ENCODE measurements at regions not wholly inside any gene's neighbourhood (a gene's known extent, or its start where the extent isn't known, plus 50 kb on each side); places are given as distances from the start of the nearest gene placed in this dataset.

GRCh38 chr9:79977510-79978197 is 405.9 kb downstream of the TLE4 start:
- WGBS = 92% methylated on average over 1 of the region's 1 CpG
- no peak for DNase-seq
- H3K27ac ChIP-seq (ENCODE audit: low read length) = no peak overlapping the region

GRCh38 chr9:79977074-79977435 is 405.3 kb downstream of the TLE4 start:
- Histone ChIP-seq H3K27me3 (ENCODE audit: control insufficient read depth, insufficient read depth) (no peaks in the 10 kb centered on the region), H3K4me1 (ENCODE audit: control insufficient read depth, insufficient read depth, low read length) (no peaks in the 10 kb centered on the region), H3K9me3 (ENCODE audit: control insufficient read depth, low read length) (no peaks in the 10 kb centered on the region), H3K27ac (ENCODE audit: low read length) (no peak overlapping the region), H3K4me3 (ENCODE audit: low read length) (no peak overlapping the region)
- DNase-seq (peak in 1 of 3 donors; percentile 46), ATAC-seq (no peak)
- WGBS = 69% methylated on average over 10 of the region's 10 CpGs
- intact Hi-C loops (cut with DNase I) = no loop called here

More at GRCh38 chr9:79977510-79978197, 405.9 kb downstream of the TLE4 start:
- no peaks in the 10 kb centered on the region for H3K4me1 ChIP-seq (ENCODE audit: control insufficient read depth, insufficient read depth, low read length)
- H3K4me3 ChIP-seq (ENCODE audit: low read length) = no peak overlapping the region
- no peaks in the 10 kb centered on the region for H3K27me3 ChIP-seq (ENCODE audit: control insufficient read depth, insufficient read depth)
- H3K9me3 ChIP-seq (ENCODE audit: control insufficient read depth, low read length) = no peaks in the 10 kb centered on the region
- intact Hi-C loops (cut with DNase I) = no loop called here
- no peak for ATAC-seq

GRCh38 chr9:79976257-79977073 is 404.7 kb downstream of the TLE4 start:
- H3K4me1 ChIP-seq (ENCODE audit: control insufficient read depth, insufficient read depth, low read length) = no peaks in the 10 kb centered on the region
- H3K9me3 ChIP-seq (ENCODE audit: control insufficient read depth, low read length) = no peaks in the 10 kb centered on the region
- DNase-seq (no peak), ATAC-seq (no peak)
- intact Hi-C loops (cut with DNase I) = no loop called here
- 76% methylated on average over 16 of the region's 16 CpGs for WGBS
- H3K27me3 ChIP-seq (ENCODE audit: control insufficient read depth, insufficient read depth) = no peaks in the 10 kb centered on the region
- H3K4me3 ChIP-seq (ENCODE audit: low read length) = no peak overlapping the region
- H3K27ac ChIP-seq (ENCODE audit: low read length) = no peak overlapping the region

- 81% methylated on average over 10 of the region's 10 CpGs for WGBS
- no peak for DNase-seq
- no peaks in the 10 kb centered on the region for H3K9me3 ChIP-seq (ENCODE audit: control insufficient read depth, low read length)
- H3K4me3 ChIP-seq (ENCODE audit: low read length) = no peak overlapping the region
- intact Hi-C loops (cut with DNase I) = no loop called here
- H3K4me1 ChIP-seq (ENCODE audit: control insufficient read depth, insufficient read depth, low read length) = no peaks in the 10 kb centered on the region
- ATAC-seq = no peak
- no peak overlapping the region for H3K27ac ChIP-seq (ENCODE audit: low read length)
- H3K27me3 ChIP-seq (ENCODE audit: control insufficient read depth, insufficient read depth) = no peaks in the 10 kb centered on the region
These were observed 404.0 kb downstream of the TLE4 start for GRCh38 chr9:79975621-79976256.

- WGBS = 69% methylated on average over 12 of the region's 12 CpGs
- Histone ChIP-seq H3K9me3 (ENCODE audit: control insufficient read depth, low read length) (no peaks in the 10 kb centered on the region), H3K4me3 (ENCODE audit: low read length) (no peak overlapping the region), H3K27me3 (ENCODE audit: control insufficient read depth, insufficient read depth) (no peaks in the 10 kb centered on the region), H3K27ac (ENCODE audit: low read length) (no peak overlapping the region), H3K4me1 (ENCODE audit: control insufficient read depth, insufficient read depth, low read length) (no peaks in the 10 kb centered on the region)
- intact Hi-C loops (cut with DNase I) = no loop called here
- ATAC-seq (no peak), DNase-seq (no peak)
These were observed 403.1 kb downstream of the TLE4 start for GRCh38 chr9:79974806-79975422.

GRCh38 chr9:79973627-79974026 is 401.9 kb downstream of the TLE4 start:
- H3K27me3 ChIP-seq (ENCODE audit: control insufficient read depth, insufficient read depth) = no peaks in the 10 kb centered on the region
- no peak overlapping the region for H3K4me3 ChIP-seq (ENCODE audit: low read length)
- no peaks in the 10 kb centered on the region for H3K9me3 ChIP-seq (ENCODE audit: control insufficient read depth, low read length)
- no peaks in the 10 kb centered on the region for H3K4me1 ChIP-seq (ENCODE audit: control insufficient read depth, insufficient read depth, low read length)
- 74% methylated on average over 3 of the region's 3 CpGs for WGBS
- no peak overlapping the region for H3K27ac ChIP-seq (ENCODE audit: low read length)
- intact Hi-C loops (cut with DNase I) = no loop called here
- ATAC-seq (no peak), DNase-seq (no peak)

GRCh38 chr9:79970146-79970425 is 398.3 kb downstream of the TLE4 start:
- WGBS = 87% methylated on average over 2 of the region's 2 CpGs
- Histone ChIP-seq H3K27ac (ENCODE audit: low read length) (no peak overlapping the region), H3K4me1 (ENCODE audit: control insufficient read depth, insufficient read depth, low read length) (no peaks in the 10 kb centered on the region), H3K4me3 (ENCODE audit: low read length) (no peak overlapping the region), H3K9me3 (ENCODE audit: control insufficient read depth, low read length) (no peaks in the 10 kb centered on the region), H3K27me3 (ENCODE audit: control insufficient read depth, insufficient read depth) (no peaks in the 10 kb centered on the region)
- intact Hi-C loops (cut with DNase I) = no loop called here
- DNase-seq = no peak
- ATAC-seq = no peak

- Histone ChIP-seq H3K27ac (ENCODE audit: low read length) (no peak overlapping the region), H3K9me3 (ENCODE audit: control insufficient read depth, low read length) (no peaks in the 10 kb centered on the region), H3K4me1 (ENCODE audit: control insufficient read depth, insufficient read depth, low read length) (no peaks in the 10 kb centered on the region), H3K27me3 (ENCODE audit: control insufficient read depth, insufficient read depth) (no peaks in the 10 kb centered on the region), H3K4me3 (ENCODE audit: low read length) (no peak overlapping the region)
- no peak for ATAC-seq
- WGBS = 74% methylated on average over 3 of the region's 3 CpGs
- no peak for DNase-seq
- intact Hi-C loops (cut with DNase I) = no loop called here
These were observed 397.8 kb downstream of the TLE4 start for GRCh38 chr9:79969393-79970145.

GRCh38 chr9:79968533-79968932 is 396.8 kb downstream of the TLE4 start:
- DNase-seq (no peak), ATAC-seq (no peak)
- intact Hi-C loops (cut with DNase I) = no loop called here
- WGBS = 84% methylated on average over 1 of the region's 1 CpG
- H3K27me3 ChIP-seq (ENCODE audit: control insufficient read depth, insufficient read depth) = no peaks in the 10 kb centered on the region
- no peaks in the 10 kb centered on the region for H3K9me3 ChIP-seq (ENCODE audit: control insufficient read depth, low read length)
- H3K4me1 ChIP-seq (ENCODE audit: control insufficient read depth, insufficient read depth, low read length) = no peaks in the 10 kb centered on the region
- no peak overlapping the region for H3K27ac ChIP-seq (ENCODE audit: low read length)
- H3K4me3 ChIP-seq (ENCODE audit: low read length) = no peak overlapping the region

- no peaks in the 10 kb centered on the region for H3K9me3 ChIP-seq (ENCODE audit: control insufficient read depth, low read length)
- no peak for DNase-seq
- H3K27me3 ChIP-seq (ENCODE audit: control insufficient read depth, insufficient read depth) = no peaks in the 10 kb centered on the region
- WGBS = 69% methylated on average over 3 of the region's 3 CpGs
- H3K4me3 ChIP-seq (ENCODE audit: low read length) = no peak overlapping the region
- ATAC-seq = no peak
- intact Hi-C loops (cut with DNase I) = no loop called here
- no peak overlapping the region for H3K27ac ChIP-seq (ENCODE audit: low read length)
- no peaks in the 10 kb centered on the region for H3K4me1 ChIP-seq (ENCODE audit: control insufficient read depth, insufficient read depth, low read length)
These were observed 391.1 kb downstream of the TLE4 start for GRCh38 chr9:79962836-79963235.

Data from right cardiac atrium (tissue), 5 donors.